Gastrocnemius medialis (tissue), 4 donors: ENCODE measurements at regions not wholly inside any gene's neighbourhood (a gene's known extent, or its start where the extent isn't known, plus 50 kb on each side); places are given as distances from the start of the nearest gene placed in this dataset.

Source experiments
- POLR2A ChIP-seq, 2 donors: fragments of 450-650 bp; IDR thresholded peaks; one replicate each; pipeline ENCODE4 v1.6.1; 2017; ENCODE audit warnings: antibody characterized with exemption in 2 of 2, mild to moderate bottlenecking in 2 of 2, moderate library complexity in 2 of 2
- TF ChIP-seq, protein P1 (sequence below), 5 experiments: fragments of 450-650 bp in 3 of 5; fragments of 200-600 bp in 2 of 5; sonication (generic) in 2 of 5; IDR thresholded peaks in 4 of 5; conservative IDR thresholded peaks in 1 of 5; 1 replicate in 4 of 5; 2 replicates in 1 of 5; pipeline ENCODE4 v1.5.1; 2016 to 2019; ENCODE audit warnings: antibody characterized with exemption in 5 of 5, mild to moderate bottlenecking in 3 of 5, moderate library complexity in 3 of 5

DNA sequence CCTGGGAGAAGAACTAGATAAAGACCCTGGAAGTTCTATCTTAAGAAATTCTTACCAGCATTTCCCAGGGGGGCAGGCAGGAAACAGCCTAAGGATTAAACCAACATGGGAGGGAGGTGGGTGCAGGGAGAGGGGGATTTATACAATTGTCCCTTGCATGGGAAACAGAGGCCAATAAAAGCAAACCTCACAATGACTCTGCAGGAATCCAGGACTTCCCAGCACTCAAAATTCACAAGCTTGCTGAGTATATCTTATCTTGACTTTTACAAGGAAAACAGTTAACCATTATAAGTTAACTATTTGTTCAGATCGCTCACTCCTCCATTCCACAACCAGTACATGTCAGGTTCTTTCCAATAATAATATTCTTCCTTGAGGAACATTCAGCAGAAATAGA, 241.3 kb downstream of the MREG start:
- TF ChIP-seq, protein P1, sequence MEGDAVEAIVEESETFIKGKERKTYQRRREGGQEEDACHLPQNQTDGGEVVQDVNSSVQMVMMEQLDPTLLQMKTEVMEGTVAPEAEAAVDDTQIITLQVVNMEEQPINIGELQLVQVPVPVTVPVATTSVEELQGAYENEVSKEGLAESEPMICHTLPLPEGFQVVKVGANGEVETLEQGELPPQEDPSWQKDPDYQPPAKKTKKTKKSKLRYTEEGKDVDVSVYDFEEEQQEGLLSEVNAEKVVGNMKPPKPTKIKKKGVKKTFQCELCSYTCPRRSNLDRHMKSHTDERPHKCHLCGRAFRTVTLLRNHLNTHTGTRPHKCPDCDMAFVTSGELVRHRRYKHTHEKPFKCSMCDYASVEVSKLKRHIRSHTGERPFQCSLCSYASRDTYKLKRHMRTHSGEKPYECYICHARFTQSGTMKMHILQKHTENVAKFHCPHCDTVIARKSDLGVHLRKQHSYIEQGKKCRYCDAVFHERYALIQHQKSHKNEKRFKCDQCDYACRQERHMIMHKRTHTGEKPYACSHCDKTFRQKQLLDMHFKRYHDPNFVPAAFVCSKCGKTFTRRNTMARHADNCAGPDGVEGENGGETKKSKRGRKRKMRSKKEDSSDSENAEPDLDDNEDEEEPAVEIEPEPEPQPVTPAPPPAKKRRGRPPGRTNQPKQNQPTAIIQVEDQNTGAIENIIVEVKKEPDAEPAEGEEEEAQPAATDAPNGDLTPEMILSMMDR (IDR thresholded peaks at IDR 0.05 in 4 of 5, conservative IDR thresholded peaks at IDR 0.05 in 1 of 5) = no peak
- TF ChIP-seq POLR2A (IDR thresholded peaks at IDR 0.05) = no peak
